ENCODE measurements at regions not wholly inside any gene's neighbourhood (a gene's known extent, or its start where the extent isn't known, plus 50 kb on each side); places are given as distances from the start of the nearest gene placed in this dataset.

DNA sequence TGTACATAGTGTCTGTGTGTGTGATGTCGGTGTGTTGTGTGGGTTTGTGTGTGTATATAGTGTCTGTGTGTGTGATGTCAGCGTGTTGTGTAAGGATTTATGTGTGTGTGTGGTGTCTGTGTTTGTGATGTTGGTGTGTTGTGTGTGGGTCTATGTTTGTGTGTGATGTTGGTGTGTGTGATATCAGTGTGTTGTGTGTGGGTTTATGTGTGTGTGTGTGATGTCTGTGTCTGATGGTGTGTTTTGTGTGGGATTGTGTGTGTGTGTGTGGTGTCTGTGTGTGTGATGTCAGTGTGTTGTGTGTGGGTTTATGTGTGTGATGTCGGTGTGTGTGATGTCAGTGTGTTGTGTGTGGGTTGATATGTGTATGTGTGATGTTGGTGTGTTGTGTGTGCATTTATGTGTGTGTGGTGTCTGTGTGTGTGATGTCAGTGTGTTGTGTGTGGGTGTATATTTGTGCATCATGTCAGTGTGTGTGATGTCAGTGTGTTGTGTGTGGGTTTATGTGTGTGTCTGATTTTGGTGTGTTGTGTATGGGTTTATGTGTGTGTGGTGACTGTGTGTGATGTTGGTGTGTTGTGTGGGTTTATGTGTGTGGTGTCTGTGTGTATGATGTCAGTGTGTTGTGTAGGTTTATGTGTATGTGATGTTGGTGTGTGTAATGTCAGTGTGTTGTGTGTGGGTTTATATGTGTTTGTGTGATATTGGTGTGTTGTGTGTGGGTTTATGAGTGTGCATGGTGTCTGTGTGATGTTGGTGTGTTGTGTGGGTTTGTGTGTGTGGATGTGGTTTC lies 102.4 kb upstream of the CD93 start:
- Histone ChIP-seq H3K4me3 (replicated peaks; ENCODE audit: low read depth, low read length) (no peak overlapping the region), H3K36me3 (ENCODE audit: control insufficient read depth, insufficient read depth, low read length) (no peaks in the 10 kb centered on the region), H3K27me3 (replicated peaks; ENCODE audit: control insufficient read depth, insufficient read depth, low read length) (no peaks in the 10 kb centered on the region)
- DNase-seq (ENCODE audit: extremely low read depth, insufficient read length) = no peak
- TF ChIP-seq CTCF (IDR thresholded peaks at IDR 0.05; ENCODE audit: insufficient read depth, low read length, poor library complexity, severe bottlenecking) = no peak

DNA sequence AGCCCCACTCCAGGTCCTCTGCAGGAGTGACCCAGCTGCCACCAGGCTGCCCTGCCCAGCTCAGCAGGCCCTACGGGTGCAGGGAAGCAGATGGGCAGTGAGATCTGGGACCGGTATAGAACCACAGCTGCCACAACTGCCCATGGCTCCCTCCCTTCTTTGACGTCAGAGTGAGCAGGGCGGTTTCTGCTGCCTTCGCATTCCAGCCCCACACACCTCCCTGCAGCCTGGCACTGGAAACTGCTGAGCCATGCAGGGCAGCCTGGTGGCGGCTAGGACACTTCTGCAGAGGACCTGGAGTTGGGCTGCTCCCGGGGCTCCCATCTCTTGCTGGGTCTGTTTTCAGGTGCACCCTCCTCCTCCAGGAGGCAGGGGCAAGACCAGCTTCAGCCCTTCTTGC lies 101.6 kb upstream of the CD93 start:
- Histone ChIP-seq H3K36me3 (ENCODE audit: control insufficient read depth, insufficient read depth, low read length) (no peaks in the 10 kb centered on the region), H3K4me3 (replicated peaks; ENCODE audit: low read depth, low read length) (no peak overlapping the region), H3K27me3 (replicated peaks; ENCODE audit: control insufficient read depth, insufficient read depth, low read length) (no peaks in the 10 kb centered on the region)
- no peak for DNase-seq (ENCODE audit: extremely low read depth, insufficient read length)
- TF ChIP-seq CTCF (IDR thresholded peaks at IDR 0.05; ENCODE audit: insufficient read depth, low read length, poor library complexity, severe bottlenecking) = no peak

DNA sequence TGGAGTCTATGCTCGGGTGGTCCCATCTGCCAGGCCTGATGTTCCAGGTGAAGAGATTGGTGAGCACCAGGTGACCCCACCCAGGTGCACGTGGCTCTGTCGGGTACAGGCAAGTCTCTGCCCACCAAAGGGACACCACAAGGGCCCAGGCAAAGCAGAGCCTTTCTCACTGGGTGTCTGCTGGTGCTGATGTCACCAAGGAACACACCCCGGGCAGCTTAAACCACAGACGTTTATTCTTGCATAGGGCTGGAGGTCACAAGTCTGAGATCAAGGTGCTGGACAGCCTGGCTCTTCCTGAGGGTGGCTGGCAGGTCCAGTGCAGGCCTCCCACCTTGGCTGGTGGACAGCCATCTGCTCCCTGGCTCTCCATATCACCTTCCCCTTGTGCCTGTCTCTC lies 100.7 kb upstream of the CD93 start:
- Histone ChIP-seq H3K27me3 (replicated peaks; ENCODE audit: control insufficient read depth, insufficient read depth, low read length) (no peaks in the 10 kb centered on the region), H3K4me3 (replicated peaks; ENCODE audit: low read depth, low read length) (no peak overlapping the region)

DNA sequence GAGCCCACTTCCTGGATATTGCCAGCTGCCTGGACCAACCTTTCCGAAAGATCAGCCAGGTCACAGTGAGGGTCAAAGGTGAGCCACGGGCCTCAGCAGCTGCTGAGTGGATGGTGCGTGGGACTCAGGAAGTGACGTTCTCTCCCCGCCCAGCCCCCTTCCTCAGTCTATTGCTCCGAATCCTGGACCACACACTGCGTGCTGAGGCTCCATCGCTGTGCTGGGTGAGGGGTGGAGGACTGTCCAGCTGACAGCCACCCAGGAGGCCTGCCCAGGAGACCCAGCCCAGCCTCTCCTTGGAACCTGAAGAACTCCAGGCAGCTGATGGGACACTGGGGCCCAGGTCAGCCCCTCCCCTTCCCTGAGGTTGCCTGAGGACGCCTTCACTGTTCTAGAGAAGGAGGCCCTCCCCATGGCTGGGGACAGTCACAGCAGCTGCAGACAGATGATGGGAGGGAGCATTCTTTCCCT lies 94.4 kb upstream of the CD93 start:
- no peak for DNase-seq (ENCODE audit: extremely low read depth, insufficient read length)
- no peak overlapping the region for H3K4me3 ChIP-seq (replicated peaks; ENCODE audit: low read depth, low read length)
- no peaks in the 10 kb centered on the region for H3K36me3 ChIP-seq (ENCODE audit: control insufficient read depth, insufficient read depth, low read length)
- H3K27me3 ChIP-seq (replicated peaks; ENCODE audit: control insufficient read depth, insufficient read depth, low read length) = no peaks in the 10 kb centered on the region
- no peak for TF ChIP-seq CTCF (IDR thresholded peaks at IDR 0.05; ENCODE audit: insufficient read depth, low read length, poor library complexity, severe bottlenecking)

More for the DNA sequence above, 100.7 kb upstream of the CD93 start:
- DNase-seq (ENCODE audit: extremely low read depth, insufficient read length) = no peak
- no peaks in the 10 kb centered on the region for H3K36me3 ChIP-seq (ENCODE audit: control insufficient read depth, insufficient read depth, low read length)
- no peak for TF ChIP-seq CTCF (IDR thresholded peaks at IDR 0.05; ENCODE audit: insufficient read depth, low read length, poor library complexity, severe bottlenecking)

DNA sequence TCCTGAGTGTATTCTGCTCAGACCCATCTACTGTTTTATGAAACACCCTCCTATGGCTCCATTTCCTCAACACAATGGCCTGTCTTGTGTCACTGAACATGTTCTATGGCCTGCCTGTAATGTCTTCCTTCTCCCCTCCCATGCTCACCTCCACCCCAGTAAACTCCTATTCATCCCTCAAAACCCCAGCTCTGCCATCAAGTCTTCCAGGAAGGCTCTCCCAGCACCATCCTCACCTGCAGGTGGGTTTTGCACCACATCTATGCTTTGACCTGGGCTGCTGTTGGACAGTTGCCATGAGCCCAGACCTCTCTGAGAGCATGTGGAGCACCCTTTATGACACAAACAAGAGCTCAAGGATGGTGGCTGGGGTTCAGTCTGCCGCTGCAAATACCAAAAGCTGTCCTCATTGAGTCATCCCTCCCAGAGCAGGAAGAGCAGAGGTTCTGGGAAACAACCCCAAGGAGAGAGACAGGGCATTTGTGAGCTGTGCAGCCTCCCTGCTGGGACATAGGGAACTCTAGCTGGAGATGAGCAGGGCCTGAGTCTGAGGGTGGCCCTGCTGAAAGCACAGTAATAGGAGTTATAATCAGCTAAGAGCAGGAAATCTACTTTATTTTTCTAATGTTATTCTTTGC lies 93.8 kb upstream of the CD93 start:
- Histone ChIP-seq H3K36me3 (ENCODE audit: control insufficient read depth, insufficient read depth, low read length) (no peaks in the 10 kb centered on the region), H3K4me3 (replicated peaks; ENCODE audit: low read depth, low read length) (no peak overlapping the region), H3K27me3 (replicated peaks; ENCODE audit: control insufficient read depth, insufficient read depth, low read length) (no peaks in the 10 kb centered on the region)
- TF ChIP-seq CTCF (IDR thresholded peaks at IDR 0.05; ENCODE audit: insufficient read depth, low read length, poor library complexity, severe bottlenecking) = no peak
- no peak for DNase-seq (ENCODE audit: extremely low read depth, insufficient read length)
